GM21515 (cell line): ENCODE measurements at regions not wholly inside any gene's neighbourhood (a gene's known extent, or its start where the extent isn't known, plus 50 kb on each side); places are given as distances from the start of the nearest gene placed in this dataset.

Source experiments
- ATAC-seq: cut with Tn5 transposase; IDR thresholded peaks from one replicate; pipeline ENCODE4 v1.9.1; 2021; ENCODE audit not compliant: unreplicated experiment

DNA sequence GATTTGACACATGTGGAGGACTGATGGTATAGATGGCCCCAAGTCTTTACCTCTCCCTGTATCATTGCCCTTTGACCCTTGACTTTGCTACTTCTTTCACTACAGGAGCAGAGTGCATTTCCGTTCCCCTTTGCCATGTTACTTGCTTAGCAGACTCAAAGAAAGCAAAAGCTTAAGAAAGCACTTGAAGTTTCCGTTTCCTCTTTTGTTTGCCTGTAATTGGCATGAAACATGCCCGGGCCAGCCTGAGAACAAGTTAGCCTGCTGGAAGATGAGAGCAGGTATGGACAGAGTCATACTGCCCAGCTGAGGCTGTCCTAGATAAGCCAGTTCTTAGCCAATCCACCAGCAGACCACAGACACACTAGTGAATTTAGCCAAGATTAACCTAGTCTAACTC lies 206.0 kb downstream of the BCOR start:
- ATAC-seq, result no peak

DNA sequence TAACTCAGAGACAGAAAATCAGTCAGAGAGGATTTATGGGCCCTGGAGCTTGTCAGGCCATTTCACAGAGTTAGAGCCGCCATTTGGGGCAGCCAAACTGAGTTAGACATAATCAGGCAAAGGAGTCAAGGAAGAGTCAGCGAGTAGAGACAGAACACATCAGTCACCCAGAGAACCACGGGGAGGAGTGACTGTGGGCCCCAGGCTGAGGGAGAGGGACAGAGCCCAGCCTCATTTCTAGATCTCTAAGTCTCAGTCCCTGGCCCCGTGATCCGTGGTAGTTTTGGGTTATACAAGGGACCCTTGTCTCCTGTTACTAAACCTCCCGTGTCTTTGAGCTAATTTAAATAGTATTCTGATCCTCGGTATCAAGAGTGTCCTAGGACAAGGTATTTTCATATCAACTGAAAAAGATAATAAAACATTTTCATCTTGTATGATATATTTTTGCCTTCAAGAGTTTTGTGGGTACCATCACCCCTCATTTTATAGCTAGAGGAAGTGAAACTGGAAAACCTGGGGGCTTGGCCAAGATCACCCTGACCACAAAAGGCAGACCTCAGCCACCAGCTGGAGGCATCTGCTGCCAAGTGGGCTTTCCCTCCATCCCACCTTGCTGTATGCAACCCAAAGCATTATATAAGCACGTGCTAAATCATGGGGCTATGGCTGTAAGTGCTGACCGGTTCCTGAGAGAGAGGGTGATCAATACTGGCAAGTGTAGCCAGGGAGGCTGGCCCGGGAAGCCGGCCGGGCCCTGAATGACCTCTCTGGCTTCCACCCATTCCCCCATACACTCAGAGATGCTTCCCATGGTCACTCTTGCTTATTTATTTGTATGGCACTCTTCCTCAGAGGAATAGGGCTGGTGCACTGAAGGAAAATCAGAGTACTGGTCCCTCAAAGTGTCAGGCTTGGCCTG lies 204.1 kb downstream of the BCOR start:
- ATAC-seq, result no peak

- no peak for ATAC-seq
Observed at GRCh38 chrX:39894683-39895082, 203.1 kb downstream of the BCOR start.

DNA sequence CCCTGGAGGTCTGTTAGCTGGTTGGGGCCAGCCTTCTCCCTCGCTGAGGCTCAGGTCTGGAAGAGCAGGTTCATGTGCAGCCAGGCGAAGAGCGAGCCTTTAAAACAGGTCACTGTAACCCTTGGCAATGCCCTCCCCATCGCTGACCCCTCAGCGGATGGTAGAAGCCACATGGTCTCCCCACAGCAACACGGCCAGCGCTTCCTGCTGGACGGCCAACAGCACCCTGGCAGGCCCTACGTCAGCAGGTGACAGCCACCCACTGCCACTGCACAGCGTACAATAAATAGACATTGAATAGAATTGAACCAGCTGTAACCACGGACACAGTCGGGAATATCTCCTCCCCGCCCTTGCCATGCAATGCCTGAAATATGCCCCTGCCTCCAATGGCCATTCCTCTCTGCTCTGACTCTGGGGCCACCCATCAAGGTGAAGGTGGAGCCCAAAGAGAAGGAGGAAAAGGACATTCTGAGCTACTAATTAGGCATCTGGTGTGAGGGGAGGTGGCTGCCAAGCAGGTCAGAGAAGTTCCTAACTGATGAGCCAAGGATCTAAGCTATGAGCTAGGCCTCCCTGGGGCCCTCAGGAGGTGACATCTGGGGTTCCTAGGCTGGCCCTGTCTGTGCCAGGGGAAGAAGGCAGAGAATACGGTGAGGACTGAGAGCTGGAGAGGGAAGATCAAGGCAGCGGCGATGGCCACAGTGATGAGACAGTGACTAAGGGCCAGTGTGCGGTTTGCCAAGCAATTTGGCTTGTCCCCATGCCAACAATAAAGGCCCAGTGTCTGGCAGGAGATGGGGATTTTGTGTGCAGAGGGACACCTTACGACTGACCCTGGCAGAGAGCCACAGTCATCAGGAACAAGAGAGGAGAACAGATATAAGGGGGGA lies 202.3 kb downstream of the BCOR start:
- ATAC-seq, result no peak

GRCh38 chrX:39896951-39897740 lies 200.6 kb downstream of the BCOR start:
- no peak for ATAC-seq

GRCh38 chrX:39897741-39898097 lies 200.0 kb downstream of the BCOR start:
- ATAC-seq, result no peak

- no peak for ATAC-seq
Observed at GRCh38 chrX:39898147-39898546, 199.6 kb downstream of the BCOR start.

DNA sequence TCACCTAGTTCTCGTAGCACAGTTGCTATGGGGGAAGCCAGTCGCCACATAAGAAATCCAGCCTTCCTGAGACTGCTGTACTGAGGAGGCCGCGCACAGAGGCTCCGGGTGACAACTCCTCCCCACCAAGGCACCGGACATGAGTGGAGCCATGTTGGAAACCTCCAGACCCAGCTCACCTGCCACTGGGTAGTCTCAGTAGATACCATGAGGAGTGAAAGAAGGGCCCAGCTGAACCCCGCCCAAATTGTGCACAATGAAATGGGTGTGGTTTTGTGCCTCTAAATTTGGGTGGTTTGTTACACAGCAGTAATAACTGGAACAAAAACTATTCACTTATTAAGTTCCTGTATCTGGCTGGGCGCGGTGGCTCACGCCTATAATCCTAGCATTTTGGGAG lies 198.7 kb downstream of the BCOR start:
- ATAC-seq, result no peak

DNA sequence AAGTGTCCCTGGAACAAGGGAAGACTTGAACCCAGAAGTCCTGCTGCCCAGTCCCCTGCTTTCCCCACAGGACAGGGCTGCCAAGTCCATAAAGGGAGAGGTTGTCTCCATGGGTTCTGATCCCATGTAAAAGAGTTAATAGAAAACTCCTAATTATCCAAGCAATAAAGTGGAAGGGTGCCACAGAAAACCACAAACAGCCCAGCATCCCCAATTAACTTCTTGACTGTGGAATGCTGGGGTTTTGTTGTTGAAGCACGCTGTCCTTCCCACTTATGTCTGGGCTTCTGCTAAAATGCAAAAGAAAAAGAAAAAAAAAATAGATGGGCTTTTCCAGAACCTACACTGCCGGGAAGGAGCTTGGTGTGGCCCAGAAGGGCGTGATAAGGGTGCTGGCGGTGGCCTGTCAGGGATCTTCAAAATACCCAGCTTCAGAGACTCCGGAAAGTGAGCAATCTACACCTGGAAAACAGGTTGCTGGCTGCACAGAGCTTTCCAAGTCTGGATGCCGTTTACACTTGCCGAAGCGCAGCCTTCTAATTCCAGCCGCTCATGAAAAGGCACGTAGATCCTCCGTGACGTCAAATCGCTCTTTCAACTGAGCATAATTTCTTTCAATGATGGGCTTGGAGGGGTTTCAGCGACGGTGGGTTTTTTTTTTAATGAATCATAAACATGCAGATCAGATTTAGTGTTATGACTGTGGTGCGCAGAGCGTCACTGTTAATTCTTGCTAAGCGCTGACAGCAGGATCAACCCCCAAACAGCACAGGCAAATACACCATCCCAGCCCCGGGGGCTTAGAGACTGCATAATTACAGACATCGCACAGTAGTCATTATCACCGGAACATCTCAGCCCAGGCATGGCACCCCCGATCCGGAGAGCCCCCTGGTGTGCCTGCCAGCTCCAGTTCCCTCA lies 197.6 kb downstream of the BCOR start:
- no peak for ATAC-seq

- no peak for ATAC-seq
Observed at GRCh38 chrX:39900777-39901170, 197.0 kb downstream of the BCOR start.

DNA sequence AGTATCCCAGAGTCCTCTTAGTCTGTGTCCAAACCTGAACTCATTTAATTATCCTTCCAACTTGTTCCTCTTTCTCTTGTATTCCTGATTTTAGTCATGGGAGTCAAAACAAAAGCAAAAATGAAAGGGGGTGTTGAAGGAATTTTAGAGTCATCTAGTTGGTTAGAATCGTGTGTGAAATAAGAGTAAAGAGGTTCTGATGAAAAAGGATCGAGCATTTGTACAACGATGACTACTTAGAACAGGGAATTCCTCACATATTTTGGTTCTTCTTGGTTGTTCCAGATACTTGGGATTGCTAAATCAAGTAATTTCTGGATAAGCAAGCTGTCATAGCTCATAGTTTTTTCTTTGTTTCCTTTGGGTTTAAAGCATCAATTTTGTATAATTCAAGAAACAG lies 194.4 kb downstream of the BCOR start:
- no peak for ATAC-seq

- no peak for ATAC-seq
Observed at GRCh38 chrX:39903937-39904336, 193.8 kb downstream of the BCOR start.

GRCh38 chrX:39904816-39905537 lies 192.8 kb downstream of the BCOR start:
- ATAC-seq, result no peak

- no peak for ATAC-seq
Observed at GRCh38 chrX:39905538-39905891, 192.2 kb downstream of the BCOR start.

DNA sequence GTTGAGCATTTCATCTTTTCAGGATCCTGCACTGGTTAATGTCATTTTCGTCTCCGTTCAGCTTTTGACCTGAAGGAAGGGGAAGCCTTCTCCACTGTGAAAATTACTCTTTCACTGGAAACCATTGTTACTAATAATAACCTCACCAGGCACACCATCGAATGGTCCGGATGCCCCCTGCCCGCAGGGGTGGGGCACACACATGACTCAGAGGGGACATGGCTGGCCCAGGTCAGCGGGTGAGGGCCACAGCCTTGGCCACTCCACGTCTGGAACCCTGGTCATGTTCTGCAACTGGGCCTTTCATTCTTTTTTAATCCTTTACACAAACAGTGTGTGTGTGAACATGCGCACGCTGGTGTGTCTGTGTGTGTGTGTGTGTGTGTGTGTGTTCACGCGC lies 191.8 kb downstream of the BCOR start:
- no peak for ATAC-seq

GRCh38 chrX:39907964-39908661 lies 189.6 kb downstream of the BCOR start:
- ATAC-seq, result no peak

DNA sequence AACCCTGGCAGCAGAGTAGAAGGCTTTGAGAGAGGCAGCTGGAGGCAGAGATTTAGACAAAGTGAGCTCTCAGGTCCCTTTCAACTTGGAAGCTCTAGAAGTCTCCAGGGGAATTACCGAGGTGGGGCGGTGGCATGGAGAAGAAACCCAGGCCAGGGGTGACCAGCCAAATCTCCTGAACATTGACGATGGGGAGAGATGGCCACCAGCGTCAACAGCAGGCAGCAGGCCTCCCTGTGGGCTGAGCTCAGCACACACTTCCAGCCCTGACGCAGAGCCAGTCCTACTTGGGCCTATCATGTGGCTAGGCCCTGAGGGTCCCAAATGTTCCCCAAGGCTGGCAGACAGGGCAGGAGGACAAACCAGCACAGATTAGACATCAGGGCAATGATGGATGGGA lies 187.8 kb downstream of the BCOR start:
- ATAC-seq, result no peak

GRCh38 chrX:39910651-39911050 lies 187.1 kb downstream of the BCOR start:
- ATAC-seq, result no peak

DNA sequence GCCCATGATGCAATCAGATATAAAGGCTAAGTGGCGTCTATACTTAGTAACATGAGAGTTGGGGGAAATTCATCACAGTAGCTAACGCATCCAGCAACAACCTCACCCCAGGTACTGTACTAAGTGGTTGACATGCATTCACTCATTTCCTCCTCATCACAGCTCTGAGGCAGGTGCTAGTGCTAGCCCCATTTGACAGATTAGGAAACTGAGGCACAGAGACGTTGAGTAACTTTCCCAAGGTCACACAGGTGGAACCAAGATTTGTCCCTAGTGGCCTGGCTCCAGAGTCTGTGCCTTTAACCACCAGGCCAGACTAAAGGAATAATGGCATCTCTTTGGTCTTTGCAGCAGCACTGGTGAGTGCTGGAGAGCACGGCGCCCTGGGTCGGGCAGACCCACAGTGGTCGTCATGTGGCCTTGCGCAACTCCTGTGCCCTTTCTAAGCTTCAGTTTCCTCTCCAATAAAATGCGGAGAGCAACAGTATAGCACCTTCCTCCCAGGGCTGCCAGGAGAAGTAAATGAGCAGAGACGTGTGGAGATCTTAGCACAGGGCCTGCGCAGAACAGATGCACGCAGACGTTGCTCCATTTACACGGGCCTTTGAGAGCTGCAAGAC lies 186.4 kb downstream of the BCOR start:
- no peak for ATAC-seq
